GM18907 (cell line): ENCODE measurements at regions not wholly inside any gene's neighbourhood (a gene's known extent, or its start where the extent isn't known, plus 50 kb on each side); places are given as distances from the start of the nearest gene placed in this dataset.
"Not testable (repeated sequence)": the region's sequence is repeated elsewhere in the genome, so short reads cannot be mapped to it uniquely, and the experiment has no call there.

ENCODE experiments used
- ATAC-seq: cut with Tn5 transposase; IDR thresholded peaks from one replicate; pipeline ENCODE4 v1.9.1; 2021; ENCODE audit warnings: mild to moderate bottlenecking, moderate library complexity; ENCODE audit not compliant: unreplicated experiment

DNA sequence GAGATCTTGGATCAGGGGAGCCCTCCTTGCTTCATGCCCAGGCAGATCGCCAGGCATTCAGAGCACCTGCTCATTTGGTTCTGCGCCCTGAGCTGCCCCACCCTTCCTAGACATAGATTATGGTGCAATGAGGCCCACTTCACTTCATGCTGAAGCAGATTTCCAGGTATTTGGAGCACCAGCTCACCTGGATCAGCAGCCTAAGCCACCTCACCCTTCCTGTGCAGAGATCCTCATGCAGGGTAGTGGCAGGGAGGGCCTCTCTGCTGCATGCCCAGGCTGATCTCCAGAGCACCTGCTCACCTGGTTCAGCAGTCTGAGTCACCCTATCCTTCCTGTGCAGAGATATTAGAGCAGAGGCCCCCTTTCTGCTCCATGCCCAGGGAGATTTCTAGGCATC lies 1966.1 kb downstream of the PCDH9 start:
- ATAC-seq: no peak

DNA sequence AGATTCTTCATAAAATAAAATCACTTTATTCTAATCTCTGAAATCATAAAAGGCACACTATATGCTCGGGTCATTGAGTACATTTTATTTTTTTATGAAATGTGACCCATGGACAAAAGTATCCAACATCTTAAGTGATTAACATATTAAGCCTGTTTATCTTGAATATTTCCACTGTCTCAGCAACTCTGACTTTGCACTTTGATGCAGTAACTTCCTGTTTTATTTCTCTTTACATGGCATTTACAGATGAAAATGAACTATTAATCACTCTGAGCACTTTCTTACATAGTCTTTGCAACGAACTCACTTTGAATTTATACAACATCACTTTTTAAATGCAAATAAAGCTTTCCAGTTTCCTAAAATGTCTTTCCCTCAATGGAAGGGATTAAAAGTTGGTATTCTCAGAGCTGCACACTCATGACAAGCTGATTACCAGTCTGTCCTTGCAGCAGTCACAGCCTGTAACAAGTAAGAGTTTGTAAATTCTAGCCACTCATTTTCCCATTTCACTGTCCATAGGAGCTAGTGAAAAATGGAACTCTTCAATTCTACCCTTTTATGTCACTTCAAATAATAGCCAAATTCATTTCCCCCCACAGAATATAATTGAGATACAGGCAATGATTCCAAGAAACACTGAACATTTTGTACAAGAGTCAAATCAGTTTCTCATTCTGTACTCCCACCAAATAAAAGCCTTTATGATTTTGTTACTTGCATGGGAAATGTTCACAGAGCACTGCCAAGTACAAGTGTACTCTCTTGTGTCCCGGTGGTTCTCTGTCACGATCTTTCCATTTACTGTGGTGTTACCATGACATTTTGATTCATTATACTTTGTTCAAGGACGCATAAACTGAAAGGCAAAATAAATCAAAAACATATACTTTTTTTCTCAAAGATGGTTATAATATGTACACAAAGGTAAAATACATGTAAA lies 1968.9 kb downstream of the PCDH9 start:
- no peak for ATAC-seq

DNA sequence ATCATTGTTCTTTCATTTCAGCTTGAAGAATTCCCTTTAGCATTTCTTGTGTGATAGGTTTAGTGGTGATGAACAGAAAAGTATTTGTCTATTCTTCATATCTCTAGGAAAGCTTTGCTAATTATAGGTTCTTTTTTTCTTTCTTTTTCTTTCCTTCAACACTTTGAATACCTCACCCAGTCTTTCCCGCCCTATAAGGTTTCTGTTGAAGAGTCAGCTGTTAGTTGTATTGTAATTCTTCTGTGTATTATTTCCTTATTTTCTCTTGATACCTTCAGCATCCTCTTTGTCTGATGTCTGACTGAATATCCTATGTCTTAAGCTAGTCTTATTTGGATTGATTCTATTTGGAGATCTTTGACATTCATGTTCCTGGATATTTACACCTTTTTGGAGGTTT lies 1989.4 kb downstream of the PCDH9 start:
- ATAC-seq: no peak

DNA sequence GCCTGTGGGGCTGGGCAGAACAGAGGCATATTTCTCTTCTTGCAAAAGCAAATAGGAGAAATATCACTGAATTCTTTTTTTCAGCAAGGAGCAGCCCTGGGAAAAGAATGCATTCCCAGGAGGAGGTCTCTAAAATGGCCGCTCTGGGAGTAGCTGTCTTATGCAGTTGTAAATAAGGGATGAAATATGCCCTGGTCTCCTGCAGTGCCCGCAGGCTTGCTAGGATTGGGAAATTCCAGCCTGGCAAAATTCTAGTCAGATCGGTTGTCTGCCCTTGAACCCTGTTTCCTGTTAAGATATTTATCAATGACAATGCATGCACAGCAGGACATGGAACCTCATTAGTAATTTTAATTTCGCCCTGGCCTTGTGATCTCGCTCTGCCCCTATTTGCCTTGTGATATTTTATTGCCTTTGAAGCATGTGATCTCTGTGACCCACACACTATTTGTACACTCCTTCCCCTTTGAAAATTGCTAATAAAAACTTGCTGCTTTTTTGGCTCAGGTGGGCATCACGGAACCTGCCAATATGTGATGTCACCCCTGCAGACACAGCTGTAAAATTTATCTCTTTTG lies 1993.2 kb downstream of the PCDH9 start:
- ATAC-seq: no peak

DNA sequence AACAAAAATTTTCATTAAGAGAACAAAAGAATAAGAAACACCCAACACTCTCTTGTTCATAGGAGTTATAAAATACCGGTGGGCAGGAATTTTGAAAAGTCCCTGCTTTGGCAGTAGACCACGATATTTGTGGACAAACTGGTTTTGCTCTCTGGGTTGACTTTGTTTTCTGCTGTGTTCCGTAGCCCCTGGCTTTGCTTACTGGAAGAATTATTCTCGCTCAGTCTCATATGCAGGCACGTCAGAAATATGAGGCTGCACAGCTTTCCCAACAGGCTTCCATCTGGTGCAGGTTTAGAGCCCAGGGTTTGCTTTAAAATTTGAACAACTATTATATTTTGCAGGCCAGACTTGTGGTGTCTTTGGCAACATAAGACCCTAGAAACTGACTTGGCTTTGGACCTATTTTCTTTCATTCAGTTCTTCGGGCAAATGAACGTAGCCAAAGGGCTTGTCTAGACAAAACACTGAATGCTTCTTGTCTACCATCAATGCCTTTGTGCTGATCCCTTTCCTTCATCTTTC lies 2012.6 kb downstream of the PCDH9 start:
- ATAC-seq: no peak

DNA sequence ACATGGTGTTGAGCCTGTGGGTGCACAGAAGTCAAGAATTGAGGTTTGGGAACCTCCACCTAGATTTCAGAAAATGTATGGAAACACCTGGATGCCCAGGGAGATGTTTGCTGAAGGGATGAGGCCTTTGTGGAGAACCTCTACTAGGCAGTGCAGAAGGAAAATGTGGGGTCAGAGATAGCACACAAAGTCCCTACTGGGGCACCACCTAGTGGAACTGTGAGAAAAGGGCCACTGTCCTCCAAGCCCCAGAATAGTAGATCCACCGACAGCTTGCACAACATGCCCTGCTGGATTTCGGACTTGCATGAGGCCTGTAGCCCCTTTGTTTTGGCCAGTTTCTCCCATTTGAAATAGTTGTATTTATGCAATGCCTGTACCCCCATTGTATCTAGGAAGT lies 2027.3 kb downstream of the PCDH9 start:
- not testable (repeated sequence) for ATAC-seq

DNA sequence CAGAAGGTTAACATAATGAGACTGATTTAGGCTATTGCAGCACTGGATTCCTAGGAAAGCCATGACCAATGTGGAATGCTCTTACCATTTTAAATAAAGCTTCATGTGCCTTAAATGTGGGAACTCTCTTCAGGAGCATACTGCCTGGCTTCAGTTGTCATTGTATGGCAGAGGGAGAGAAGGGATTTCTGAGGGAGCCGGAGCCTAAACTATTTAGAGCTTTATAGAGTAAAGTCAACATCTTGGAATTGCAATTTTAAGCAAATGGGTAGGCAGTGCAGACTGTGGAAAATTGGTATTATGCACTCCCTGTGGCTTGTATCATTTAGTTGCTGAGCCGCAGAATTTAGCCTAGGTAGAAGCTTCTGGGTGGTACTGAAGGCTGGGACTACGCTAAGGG lies 2041.4 kb downstream of the PCDH9 start:
- no peak for ATAC-seq

DNA sequence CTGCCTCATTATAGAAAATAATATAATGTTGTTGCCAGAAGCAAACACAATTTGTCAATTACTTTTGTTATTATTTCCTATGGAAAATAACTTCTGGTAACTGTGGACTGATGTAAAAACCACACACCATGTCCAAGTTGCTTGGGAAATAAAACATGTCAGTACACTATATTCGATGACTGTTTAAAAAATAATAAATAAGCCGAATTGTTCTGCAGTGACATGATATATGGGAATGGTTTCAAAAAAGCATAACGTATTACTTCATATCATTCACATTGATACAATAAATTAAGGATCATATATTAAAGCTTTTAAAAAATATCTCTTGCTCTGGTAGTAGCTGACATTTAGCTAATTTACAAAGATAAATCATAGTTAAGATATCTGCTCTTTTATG lies 2062.1 kb downstream of the PCDH9 start:
- no peak for ATAC-seq

DNA sequence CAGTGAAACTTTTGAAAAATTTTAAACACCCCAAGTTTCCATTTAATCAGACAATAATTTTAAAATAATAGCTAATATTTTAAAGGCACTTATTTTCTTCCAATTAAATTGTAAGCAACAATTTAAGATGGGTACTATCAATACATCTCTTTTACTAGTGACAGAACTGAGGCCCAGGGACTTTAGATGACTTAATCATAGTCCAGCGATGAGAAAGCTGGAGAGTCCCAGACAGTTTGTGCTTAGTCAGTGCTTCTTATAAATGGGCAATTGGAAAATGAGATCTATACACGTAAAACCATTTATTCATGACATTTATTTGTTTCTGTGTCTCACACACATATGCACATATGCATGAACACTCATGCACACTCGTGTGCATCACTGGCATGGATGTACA lies 2063.5 kb downstream of the PCDH9 start:
- ATAC-seq: no peak

DNA sequence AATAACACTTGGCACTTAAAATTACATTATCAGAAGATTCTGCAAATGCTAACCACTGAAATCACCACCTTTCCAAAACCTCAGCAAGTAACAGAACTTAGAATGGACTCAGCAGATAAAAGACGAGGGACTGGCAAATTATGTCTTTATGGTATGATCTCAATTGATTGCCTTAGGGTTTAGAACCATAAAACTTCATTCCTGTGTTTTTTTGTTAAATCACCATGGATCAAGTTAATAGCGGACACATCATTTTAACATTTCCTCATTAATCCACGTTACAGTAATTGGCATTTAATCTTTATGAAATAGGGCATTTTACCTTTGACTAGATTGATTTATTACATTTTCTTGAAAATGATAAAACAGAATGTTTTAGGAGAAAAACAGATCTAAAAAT lies 2070.3 kb downstream of the PCDH9 start:
- no peak for ATAC-seq

DNA sequence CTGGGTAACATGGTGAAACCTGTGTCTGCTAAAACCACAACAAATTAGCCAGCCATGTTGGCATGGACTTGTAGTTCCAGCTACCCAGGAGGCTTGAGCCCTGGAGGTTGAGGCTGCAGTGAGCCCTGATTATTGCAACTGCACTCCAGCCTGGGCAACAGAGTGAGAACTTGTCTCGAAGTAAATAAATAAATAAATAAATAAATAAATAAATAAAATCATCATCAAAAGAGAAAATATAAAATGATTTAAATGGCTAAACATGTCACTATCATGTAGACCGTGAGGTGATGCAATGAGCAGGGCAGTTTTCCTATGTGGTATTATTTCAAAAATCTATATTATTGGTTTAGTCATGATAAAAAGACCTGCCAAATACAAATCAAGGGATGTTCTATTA lies 2074.3 kb downstream of the PCDH9 start:
- ATAC-seq: no peak

DNA sequence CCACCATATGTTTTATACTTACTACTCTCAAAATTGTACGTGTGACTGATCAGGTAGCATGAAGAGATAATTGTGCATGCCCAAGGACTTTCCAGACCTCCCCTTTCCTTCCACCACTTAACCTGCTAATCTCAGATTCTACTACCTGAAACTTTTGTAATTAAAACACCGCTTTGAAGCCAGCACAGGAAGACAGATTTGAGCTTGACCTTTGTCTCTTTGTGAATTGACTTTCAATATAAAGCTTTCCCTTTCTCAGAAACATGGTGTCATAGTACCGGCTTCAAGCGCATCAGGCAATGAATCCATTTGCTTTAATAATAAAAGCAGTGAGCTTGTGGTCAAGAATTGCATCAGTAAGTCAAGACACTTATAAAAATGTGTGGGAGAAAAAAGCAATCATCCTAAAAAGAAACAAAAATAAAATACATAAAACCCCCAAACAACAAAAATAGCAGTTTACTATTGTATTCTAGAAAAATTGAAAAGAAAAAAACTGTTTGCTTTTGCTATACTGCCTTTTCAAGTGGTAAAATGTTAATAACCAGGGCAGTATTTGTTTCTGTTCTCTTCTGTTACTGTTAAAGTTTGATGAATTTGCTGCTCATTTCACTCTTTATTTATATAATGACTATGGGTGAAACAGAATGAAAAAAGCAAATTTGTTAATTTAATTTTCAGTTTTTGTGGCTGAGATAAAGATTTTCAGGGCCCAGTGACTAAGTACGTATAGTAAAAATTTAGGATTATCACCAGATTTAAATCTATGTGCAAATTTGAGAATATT lies 2075.3 kb downstream of the PCDH9 start:
- ATAC-seq: no peak

DNA sequence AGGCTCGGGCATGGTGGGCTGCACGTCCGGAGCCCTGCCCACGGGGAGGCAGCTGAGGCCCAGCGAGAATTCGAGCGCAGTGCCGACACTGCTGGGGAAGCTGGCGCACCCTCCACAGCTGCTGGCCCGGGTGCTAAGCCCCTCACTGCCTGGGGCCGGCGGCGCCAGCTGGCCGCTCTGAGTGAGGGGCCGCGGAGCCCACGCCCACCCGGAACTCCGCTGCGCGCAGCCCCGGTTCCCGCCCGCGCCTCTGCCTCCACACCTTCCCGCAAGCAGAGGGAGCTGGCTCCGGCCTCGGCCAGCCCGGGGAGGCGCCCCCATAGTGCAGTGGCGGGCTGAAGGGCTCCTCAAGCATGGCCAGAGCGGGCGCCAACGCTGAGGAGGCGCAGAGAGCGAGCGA lies 2080.4 kb downstream of the PCDH9 start:
- no peak for ATAC-seq

DNA sequence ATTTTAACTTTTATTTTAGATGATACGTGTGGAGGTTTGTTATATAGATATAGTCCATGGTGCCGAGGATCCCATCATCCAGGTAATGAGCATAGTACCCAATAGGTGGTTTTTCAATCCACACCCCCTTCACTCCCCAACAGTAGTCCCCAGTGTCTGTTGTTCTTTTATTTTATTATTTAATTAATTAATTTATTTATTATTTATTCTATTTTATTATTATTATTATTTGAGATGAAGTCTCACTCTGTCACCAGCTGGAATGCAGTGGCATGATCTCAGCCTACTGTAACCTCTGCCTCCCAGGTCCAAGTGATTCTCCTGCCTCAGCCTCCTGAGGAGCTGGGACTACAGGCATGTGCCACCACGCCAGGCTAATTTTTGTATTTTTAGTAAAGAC lies 2086.2 kb downstream of the PCDH9 start:
- no peak for ATAC-seq

DNA sequence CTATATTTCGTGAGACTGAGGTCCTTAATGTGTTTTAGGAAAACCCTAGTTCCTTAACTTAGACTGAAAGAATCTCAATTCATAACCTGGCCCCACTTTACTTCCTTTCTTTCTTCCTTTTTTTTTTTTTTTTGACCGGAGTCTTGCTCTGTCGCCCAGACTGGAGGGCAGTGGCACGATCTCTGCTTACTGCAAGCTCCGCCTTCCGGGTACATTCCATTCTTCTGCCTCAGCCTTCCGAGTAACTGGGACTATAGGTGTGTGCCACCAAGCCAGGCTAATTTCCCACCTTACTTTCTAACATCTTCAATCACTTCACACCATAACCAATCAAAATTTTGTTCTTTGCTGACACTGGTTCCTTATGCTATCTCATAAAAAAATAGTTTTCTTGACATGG lies 2097.0 kb downstream of the PCDH9 start:
- ATAC-seq: no peak

DNA sequence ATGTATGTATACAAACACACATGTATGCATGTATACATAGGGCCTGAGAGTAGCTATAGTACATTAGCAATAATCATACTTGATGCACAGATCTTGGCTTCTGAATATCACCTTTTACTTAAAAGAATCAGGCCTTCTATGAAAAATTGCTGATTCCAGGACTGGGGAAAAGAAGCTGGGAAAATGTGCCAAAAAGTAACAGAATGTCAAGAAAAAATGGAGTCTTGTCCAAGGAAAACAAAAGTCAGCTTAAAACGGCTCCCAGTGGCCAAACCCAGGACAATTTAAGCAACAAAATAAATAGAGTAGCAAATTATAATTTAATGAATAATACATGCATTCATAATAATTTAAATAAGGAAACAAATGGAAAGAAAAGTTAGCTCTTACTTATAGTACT lies 2104.9 kb downstream of the PCDH9 start:
- no peak for ATAC-seq

DNA sequence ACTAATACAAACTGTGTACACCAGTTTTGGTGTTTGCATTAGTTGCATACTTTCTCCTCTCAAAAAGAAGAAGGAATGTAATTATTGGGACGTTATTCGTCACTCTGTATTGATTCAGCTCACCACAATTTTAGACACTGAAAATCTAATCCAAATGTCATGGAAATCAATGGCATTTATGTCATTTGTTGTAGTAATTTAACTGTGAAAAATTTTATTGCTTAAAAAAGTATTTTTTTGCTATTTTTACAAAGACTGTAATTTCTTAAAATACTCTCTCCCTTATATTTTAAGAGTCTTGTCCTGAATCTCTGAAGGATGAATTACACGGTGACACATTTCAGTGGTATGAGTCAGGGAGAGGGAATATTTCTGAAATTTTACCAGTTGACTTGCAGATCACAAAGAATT lies 2117.6 kb downstream of the PCDH9 start:
- no peak for ATAC-seq

DNA sequence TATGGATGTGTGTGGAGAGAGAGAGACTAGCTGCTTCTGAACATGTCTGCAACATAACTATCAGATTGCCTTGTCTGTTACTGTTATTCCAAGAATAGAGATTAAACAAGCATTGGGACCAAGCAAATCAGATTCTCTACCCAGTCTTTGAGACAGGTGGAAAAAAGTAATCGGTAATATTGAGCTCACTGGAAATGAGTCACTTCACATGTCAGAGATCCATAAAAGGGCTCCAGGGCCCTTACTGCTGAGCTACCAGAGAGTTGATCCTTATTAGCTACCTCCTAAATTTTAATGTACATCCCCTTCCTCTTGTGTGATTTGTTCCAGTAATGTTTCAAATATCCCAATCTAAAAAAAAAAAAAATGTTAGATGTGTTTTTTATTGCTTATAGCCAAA lies 2118.0 kb downstream of the PCDH9 start:
- no peak for ATAC-seq

DNA sequence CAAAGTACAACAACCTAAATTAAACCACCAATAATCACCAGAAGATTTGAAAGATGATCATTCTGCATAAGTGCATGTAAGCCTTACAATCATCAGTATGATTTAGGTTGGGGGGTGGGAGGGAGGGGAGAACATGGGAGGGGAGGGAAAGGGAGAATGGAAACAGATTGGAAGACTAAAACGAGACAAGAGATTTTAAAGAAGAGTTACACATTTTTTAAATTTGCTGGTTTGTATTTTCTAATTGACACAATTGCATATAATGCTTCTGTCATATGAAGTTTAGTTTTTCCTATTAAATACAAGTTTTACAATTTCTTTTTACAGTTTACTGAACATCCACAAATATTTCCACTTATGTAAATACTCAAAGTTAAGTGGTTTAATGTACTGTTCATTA lies 2118.9 kb downstream of the PCDH9 start:
- no peak for ATAC-seq

DNA sequence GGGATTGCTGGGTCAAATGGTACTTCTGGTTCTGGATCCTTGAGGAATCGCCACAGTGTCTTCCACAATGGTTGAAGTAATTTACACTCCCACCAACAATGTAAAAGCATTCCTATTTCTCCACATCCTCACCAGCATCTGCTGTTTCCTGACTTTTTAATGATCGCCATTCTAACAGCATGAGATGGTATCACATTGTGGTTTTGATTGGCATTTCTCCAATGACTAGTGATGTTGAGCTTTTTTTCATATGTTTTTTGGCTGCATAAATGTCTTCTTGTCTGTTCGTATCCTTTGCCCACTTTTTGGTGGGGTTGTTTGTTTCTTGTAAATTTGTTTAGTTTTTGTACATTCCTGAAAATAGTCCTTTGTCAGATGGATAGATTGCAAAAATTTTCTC lies 2125.7 kb downstream of the PCDH9 start:
- not testable (repeated sequence) for ATAC-seq

DNA sequence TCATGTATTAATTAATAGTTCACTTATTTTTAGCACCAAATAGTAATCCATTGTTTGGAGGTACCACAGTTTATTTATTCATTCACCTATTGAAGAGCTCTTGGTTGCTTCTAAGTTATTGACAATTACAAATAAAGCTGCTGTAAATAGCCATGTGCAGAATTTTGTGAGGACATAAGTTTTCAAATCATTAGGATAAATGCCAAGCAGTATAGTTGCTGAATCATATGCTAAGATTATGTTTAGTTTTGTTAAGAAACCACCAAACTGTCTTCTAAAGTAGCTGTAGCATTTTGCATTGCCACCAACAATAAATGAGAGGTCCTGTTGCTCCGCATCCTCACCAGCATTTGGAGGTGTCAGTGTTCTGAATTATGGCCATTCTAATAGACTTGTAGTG lies 2126.8 kb downstream of the PCDH9 start:
- no peak for ATAC-seq
